Stomach smooth muscle (tissue), 2 donors: ENCODE measurements at regions not wholly inside any gene's neighbourhood (a gene's known extent, or its start where the extent isn't known, plus 50 kb on each side); places are given as distances from the start of the nearest gene placed in this dataset.

Experiments
- H3K27ac ChIP-seq: one replicate; pipeline ENCODE4 v1.7.0; 2013; ENCODE audit warnings: mild to moderate bottlenecking, low read length, inconsistent platforms
- H3K27me3 ChIP-seq, 2 donors: one replicate each; pipeline ENCODE4 v1.7.0; 2013; ENCODE audit warnings: low read length in 2 of 2; ENCODE audit not compliant: insufficient read depth in 2 of 2, control insufficient read depth in 1 of 2
- H3K36me3 ChIP-seq, 2 donors: one replicate each; pipeline ENCODE4 v1.7.0; 2013; ENCODE audit warnings: low read length in 2 of 2; ENCODE audit not compliant: control insufficient read depth in 2 of 2, insufficient read depth in 2 of 2
- H3K4me1 ChIP-seq: one replicate; pipeline ENCODE4 v1.7.0; 2013; ENCODE audit warnings: low read length; ENCODE audit not compliant: control insufficient read depth, insufficient read depth
- H3K4me3 ChIP-seq, 2 donors: one replicate each; pipeline ENCODE4 v1.7.0; 2013; ENCODE audit warnings: low read length in 2 of 2
- H3K9ac ChIP-seq, 2 donors: one replicate each; pipeline ENCODE4 v1.7.0; 2013; ENCODE audit warnings: low read length in 2 of 2, mild to moderate bottlenecking in 1 of 2
- H3K9me3 ChIP-seq, 2 donors: one replicate each; pipeline ENCODE4 v1.7.0; 2013; ENCODE audit warnings: low read length in 2 of 2; ENCODE audit not compliant: control insufficient read depth in 2 of 2
- donor health status: healthy.
- donor health status: Pancreatic carcinoma.

DNA sequence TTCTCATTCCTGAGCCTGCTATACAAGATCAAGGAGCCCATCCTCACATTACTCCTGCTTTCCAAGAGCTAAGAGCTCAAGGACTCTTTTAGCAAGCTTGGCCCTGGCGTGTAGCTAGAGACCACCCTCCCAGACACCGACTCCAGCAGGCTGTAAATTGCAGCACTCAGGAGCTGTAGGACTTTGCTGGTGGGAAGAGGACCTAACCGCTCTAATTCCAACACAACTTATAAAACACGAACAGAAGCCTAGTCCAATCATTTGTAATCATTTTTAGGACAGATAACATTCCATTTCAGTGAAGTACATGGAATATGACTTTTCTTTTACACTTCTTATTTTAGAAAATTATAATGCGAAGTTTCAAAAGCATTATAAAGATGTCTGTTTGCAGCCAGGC, 219.9 kb downstream of the NXNL2 start:
- Histone ChIP-seq H3K27ac (no peak overlapping the region), H3K4me1 (peaks cover 6% of the 10 kb centered on the region), H3K27me3 (no peaks in the 10 kb centered on the region), H3K9ac (no peak overlapping the region), H3K36me3 (no peaks in the 10 kb centered on the region), H3K4me3 (no peak overlapping the region), H3K9me3 (peaks cover 3 to 4% of the 10 kb centered on the region in 2 donors)

DNA sequence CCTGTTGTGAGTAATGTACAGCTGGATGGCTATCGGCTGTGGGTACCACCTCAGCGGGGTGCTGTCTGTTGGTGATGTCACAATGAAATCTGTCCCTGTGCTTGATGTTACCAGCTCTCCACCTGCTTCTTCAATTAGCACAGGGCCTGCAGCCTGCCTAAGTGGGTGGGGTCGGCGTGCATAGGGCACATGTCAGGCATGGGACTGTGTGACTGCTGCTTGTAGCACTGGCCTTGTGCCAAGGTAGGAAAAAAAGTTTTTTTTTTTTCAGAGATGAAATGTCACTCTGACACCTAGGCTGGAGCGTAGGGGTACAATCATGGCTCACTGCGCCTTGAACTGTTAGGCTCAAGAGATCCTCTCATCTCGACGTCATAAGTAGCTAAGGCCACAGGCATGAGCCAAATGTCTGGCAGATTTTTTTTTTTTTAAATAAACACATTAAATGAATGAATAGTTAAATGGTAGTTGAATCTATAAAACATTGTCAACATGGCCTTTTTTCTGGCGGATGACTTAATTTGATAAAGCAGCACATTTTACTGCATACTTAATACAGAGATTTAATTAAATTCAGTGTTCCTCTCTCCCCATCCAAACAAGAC, 222.5 kb downstream of the NXNL2 start:
- Histone ChIP-seq H3K27ac (no peak overlapping the region), H3K9ac (no peak overlapping the region), H3K4me3 (no peak overlapping the region), H3K36me3 (no peaks in the 10 kb centered on the region), H3K4me1 (peaks cover 6% of the 10 kb centered on the region), H3K27me3 (no peaks in the 10 kb centered on the region), H3K9me3 (no peaks in the 10 kb centered on the region)

DNA sequence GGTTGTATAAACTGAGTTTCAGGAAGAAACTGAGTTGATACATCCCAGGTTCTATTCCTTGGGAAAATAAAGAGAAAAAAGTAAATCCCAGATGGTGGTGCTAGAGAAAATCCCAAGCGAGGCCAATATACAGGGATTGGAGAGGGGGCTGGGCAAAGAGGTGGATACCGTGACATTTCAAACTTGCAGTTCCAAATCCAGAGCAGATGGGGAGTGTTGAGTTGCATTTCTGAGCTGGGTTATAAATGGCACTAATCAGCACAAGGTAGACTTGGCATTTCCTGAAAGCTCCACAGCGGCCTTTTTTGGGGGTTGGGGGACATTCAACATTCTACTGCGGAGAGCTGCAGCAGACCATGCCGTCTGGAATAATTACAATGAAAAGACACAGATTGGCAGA, 224.4 kb downstream of the NXNL2 start:
- Histone ChIP-seq H3K36me3 (no peaks in the 10 kb centered on the region), H3K27ac (no peak overlapping the region), H3K27me3 (no peaks in the 10 kb centered on the region), H3K4me3 (no peak overlapping the region), H3K4me1 (no peaks in the 10 kb centered on the region), H3K9me3 (no peaks in the 10 kb centered on the region), H3K9ac (no peak overlapping the region)

DNA sequence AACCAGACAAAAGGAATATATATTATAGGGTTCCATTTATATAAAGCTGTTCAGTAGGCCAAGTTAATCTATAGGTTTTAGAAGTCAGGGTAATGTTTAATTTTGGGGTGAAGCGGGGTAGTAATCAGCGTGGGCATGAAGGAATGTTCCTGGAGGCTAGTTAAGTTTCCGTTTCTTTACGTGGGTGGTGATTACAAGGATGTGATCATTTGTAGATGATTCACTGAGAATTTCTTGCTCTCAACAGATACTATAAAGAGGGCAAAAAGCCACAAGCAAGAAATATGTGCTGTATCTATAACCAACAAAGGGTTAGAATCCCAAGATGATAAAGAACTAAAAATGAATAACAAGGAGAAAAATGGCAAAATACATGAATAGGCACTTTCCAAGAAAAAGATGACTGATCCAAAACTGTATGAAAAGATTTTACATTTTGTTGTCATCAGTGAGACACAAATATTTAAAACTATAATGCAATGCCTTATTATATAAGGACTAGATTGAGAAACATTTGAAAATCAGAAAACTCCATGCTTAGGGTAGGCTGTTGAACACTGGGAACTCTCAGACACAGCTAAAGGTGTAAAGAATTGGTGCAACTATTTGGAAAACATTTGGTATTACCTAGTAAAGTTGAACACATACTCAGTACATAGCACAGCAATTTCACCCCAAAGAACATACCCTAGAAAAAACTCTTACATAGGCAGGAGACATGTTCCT, 224.3 kb upstream of the S1PR3 start:
- Histone ChIP-seq H3K27ac (no peak overlapping the region), H3K4me1 (no peaks in the 10 kb centered on the region), H3K9ac (no peak overlapping the region), H3K27me3 (no peaks in the 10 kb centered on the region), H3K36me3 (no peaks in the 10 kb centered on the region), H3K9me3 (no peaks in the 10 kb centered on the region), H3K4me3 (no peak overlapping the region)

DNA sequence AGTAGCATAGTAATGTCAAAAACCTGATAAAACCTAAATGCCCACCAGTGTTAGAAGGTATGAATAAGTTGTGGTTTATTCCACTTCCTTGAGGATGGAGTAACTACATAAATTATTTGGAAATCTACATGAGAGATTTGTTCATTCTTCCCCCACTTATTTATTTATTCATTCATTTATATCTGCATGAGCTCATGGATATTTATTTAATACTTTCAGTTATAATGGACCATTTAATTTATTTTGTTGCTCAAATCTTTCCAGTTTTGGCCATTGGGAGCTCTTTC, 223.8 kb upstream of the S1PR3 start:
- no peaks in the 10 kb centered on the region for H3K36me3 ChIP-seq
- H3K9ac ChIP-seq, result no peak overlapping the region
- H3K27me3 ChIP-seq, result no peaks in the 10 kb centered on the region
- no peak overlapping the region for H3K27ac ChIP-seq
- H3K4me3 ChIP-seq, result no peak overlapping the region
- no peaks in the 10 kb centered on the region for H3K4me1 ChIP-seq
- no peaks in the 10 kb centered on the region for H3K9me3 ChIP-seq

DNA sequence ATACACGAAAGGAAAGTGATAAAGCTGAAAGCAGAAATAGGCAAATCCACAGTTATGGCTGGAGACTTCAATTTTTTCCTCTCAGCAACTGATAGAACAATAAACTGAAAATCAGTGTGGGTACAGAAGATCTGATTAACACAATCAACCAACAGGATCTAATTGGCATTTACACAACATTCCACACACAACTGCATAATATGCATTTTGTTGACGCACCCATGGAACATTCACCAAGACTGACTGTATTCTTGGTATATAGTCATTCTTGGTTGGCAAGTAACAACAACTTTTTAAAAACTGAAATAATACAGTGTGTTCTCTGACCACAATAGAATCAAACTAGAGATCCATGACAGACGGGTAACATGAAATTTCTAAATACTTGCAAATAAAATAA, 218.7 kb upstream of the S1PR3 start:
- no peaks in the 10 kb centered on the region for H3K27me3 ChIP-seq
- no peak overlapping the region for H3K9ac ChIP-seq
- H3K9me3 ChIP-seq, result no peaks in the 10 kb centered on the region
- H3K36me3 ChIP-seq, result no peaks in the 10 kb centered on the region
- H3K4me1 ChIP-seq, result peaks cover 6% of the 10 kb centered on the region
- no peak overlapping the region for H3K27ac ChIP-seq
- H3K4me3 ChIP-seq, result no peak overlapping the region

DNA sequence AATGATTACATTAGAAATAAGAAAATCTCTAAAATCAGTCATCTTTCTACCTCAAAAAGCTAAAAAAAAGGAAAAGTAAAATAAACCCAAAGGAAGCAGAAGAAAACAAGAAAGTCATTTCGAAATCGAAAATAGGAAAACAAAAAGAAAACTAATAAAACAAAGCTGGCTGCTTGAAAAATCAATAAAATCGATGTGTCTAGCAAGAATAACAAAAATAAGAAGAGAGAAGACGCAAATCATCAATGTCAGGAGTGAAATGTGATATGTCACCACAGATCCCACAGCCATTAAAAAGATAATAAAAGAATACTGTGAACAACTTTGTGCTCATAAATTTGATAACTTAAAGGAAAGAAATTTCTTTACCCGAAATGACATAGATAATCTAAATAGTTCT, 218.1 kb upstream of the S1PR3 start:
- Histone ChIP-seq H3K4me3 (no peak overlapping the region), H3K9me3 (no peaks in the 10 kb centered on the region), H3K36me3 (no peaks in the 10 kb centered on the region), H3K4me1 (peaks cover 8% of the 10 kb centered on the region), H3K9ac (no peak overlapping the region), H3K27me3 (no peaks in the 10 kb centered on the region), H3K27ac (no peak overlapping the region)

DNA sequence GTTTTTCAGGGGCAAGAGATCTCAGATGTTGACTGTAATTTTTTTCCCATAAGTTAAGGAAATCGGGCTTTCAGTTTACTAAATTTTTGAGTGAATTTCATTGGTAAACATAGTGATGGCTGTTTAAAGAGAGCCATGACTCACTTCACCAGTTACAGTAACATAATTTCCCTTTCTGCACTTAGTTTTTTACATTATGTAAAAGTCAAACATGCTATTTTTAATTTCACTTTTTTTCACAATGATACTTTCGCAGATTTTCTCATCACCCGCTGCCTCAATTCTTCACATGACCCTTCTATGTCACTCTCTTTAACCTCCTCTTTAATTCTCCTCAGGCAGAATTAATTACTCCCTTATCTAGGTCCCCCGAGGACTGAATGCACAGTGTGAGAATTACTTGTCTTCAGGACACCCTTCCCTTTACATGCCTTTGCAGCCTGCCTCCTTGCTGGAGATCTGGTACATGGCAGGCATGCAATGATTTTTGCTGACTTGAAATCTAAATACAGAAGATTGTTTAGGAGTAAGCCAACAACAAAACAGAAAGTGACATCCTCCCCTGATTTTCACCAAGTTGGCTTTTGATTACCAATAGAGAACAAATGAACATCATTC, 217.5 kb upstream of the S1PR3 start:
- Histone ChIP-seq H3K9me3 (no peaks in the 10 kb centered on the region), H3K27me3 (no peaks in the 10 kb centered on the region), H3K27ac (no peak overlapping the region), H3K36me3 (no peaks in the 10 kb centered on the region), H3K4me1 (peaks cover 9% of the 10 kb centered on the region), H3K9ac (no peak overlapping the region), H3K4me3 (no peak overlapping the region)

DNA sequence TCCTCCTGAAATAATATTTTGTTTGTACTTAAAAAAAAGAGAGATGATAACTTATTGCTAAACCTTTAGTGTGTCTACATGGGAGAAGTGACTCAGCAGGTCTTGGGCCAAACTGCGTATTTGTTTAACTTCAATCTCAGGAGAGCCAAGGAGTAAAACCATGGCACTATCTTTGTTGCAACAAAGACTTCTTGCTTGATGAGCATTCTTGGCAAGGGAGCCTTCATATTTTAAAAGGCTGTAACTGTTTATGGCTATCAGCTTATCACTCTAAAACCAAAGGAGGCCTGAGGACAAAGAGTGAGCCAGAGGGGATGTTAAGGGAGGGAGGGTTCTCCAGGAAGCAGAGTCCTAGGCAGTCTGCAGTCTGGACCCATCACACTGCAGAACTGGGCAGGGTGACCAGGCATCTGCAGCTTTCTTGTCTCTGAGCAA, 216.2 kb upstream of the S1PR3 start:
- no peak overlapping the region for H3K9ac ChIP-seq
- no peak overlapping the region for H3K27ac ChIP-seq
- peaks cover 9% of the 10 kb centered on the region for H3K4me1 ChIP-seq
- H3K4me3 ChIP-seq, result no peak overlapping the region
- no peaks in the 10 kb centered on the region for H3K9me3 ChIP-seq
- no peaks in the 10 kb centered on the region for H3K36me3 ChIP-seq
- H3K27me3 ChIP-seq, result no peaks in the 10 kb centered on the region

DNA sequence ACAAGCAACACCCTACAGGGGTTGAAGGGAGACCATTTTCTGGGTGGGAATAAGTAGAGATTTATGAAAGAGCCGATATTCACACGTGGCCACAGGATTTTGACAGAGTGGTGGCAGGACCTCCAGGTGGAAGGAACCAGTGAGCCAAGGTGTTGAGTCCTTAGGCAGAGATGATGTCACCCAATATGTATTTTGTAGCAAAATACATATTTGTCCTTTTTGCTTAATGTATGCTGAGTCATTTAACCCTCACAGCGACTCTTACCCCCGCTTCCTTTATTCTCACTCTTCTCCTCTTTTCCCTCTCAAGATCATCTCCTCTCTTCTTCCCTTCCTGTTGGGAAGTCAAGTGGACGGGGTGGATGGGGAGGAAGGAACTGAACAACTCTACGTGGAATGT, 215.7 kb upstream of the S1PR3 start:
- no peak overlapping the region for H3K27ac ChIP-seq

DNA sequence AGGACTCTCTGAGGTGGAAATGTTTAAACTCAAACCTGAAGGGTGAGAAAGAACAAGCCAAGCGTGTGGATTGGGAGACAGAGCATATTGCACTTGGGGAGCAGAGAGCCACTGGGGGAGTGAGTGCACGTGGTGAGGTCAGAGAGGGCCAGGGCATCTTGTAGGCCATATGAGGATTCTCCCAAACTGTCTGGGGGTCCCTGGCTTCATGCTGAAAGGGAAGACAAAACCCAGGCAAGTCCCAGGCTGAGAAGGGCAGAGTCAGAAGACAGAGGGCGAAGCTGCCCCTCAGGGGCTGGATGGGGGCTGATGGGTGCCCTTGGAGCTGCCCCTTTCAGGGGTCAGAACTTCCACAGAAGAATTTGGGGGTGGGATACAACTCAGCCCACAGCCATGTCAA, 215.3 kb upstream of the S1PR3 start:
- H3K9ac ChIP-seq, result no peak overlapping the region
- H3K27me3 ChIP-seq, result no peaks in the 10 kb centered on the region
- peaks cover 9% of the 10 kb centered on the region for H3K4me1 ChIP-seq
- no peaks in the 10 kb centered on the region for H3K36me3 ChIP-seq
- H3K9me3 ChIP-seq, result no peaks in the 10 kb centered on the region
- H3K4me3 ChIP-seq, result no peak overlapping the region
- no peak overlapping the region for H3K27ac ChIP-seq

More for the DNA sequence above, 215.7 kb upstream of the S1PR3 start:
- no peaks in the 10 kb centered on the region for H3K27me3 ChIP-seq
- H3K9ac ChIP-seq, result no peak overlapping the region
- peaks cover 9% of the 10 kb centered on the region for H3K4me1 ChIP-seq
- no peaks in the 10 kb centered on the region for H3K36me3 ChIP-seq
- no peak overlapping the region for H3K4me3 ChIP-seq
- H3K9me3 ChIP-seq, result no peaks in the 10 kb centered on the region
